Liver (tissue), 8 donors: ENCODE measurements at regions not wholly inside any gene's neighbourhood (a gene's known extent, or its start where the extent isn't known, plus 50 kb on each side); places are given as distances from the start of the nearest gene placed in this dataset.

Experiments used
- DNase-seq: peaks from one replicate; pipeline ENCODE4 v3.0.0-alpha.2; 2017; ENCODE audit warnings: low spot score
- H3K27ac ChIP-seq, 2 donors: one replicate each; pipeline ENCODE4 v1.7.0; 2013; ENCODE audit warnings: inconsistent platforms in 2 of 2, low read length in 2 of 2, control low read depth in 1 of 2, low read depth in 1 of 2, mild to moderate bottlenecking in 1 of 2
- H3K27me3 ChIP-seq, 4 donors: one replicate each; pipeline versions ENCODE4 v1.6.1 to v1.7.0; 2013; ENCODE audit warnings: low read length in 3 of 4, inconsistent platforms in 1 of 4, mild to moderate bottlenecking in 1 of 4, moderate library complexity in 1 of 4; ENCODE audit not compliant: control insufficient read depth in 4 of 4, insufficient read depth in 4 of 4
- H3K36me3 ChIP-seq, 4 donors: one replicate each; pipeline versions ENCODE4 v1.6.1 to v1.7.0; 2013; ENCODE audit warnings: low read length in 3 of 4, mild to moderate bottlenecking in 3 of 4, low read depth in 1 of 4, moderate library complexity in 1 of 4; ENCODE audit not compliant: control insufficient read depth in 4 of 4, insufficient read depth in 3 of 4
- H3K4me1 ChIP-seq, 4 donors: one replicate each; pipeline versions ENCODE4 v1.6.1 to v1.7.0; 2013; ENCODE audit warnings: low read length in 3 of 4, mild to moderate bottlenecking in 3 of 4, moderate library complexity in 1 of 4; ENCODE audit not compliant: control insufficient read depth in 4 of 4, insufficient read depth in 4 of 4
- H3K4me3 ChIP-seq, 3 donors: one replicate each; pipeline versions ENCODE4 v1.6.1 to v1.7.0; 2013; ENCODE audit warnings: low read length in 3 of 3, control low read depth in 1 of 3, low read depth in 1 of 3, mild to moderate bottlenecking in 1 of 3
- H3K9ac ChIP-seq, 2 donors: one replicate each; pipeline ENCODE4 v1.7.0; 2013; ENCODE audit warnings: low read length in 2 of 2, mild to moderate bottlenecking in 2 of 2, moderate library complexity in 2 of 2, control low read depth in 1 of 2, low read depth in 1 of 2
- H3K9me3 ChIP-seq, 4 donors: one replicate each; pipeline versions ENCODE4 v1.6.1 to v1.7.0; 2013; ENCODE audit warnings: low read length in 3 of 4; ENCODE audit not compliant: control insufficient read depth in 4 of 4
- EGR1 ChIP-seq, 2 donors: IDR thresholded peaks; 2 replicates each; pipeline ENCODE4 v1.6.1; 2016 to 2018; ENCODE audit warnings: antibody characterized with exemption in 2 of 2, low read depth in 2 of 2
- FOXA1 ChIP-seq: IDR thresholded peaks from 2 replicates; pipeline ENCODE4 v1.6.1; 2016; ENCODE audit warnings: antibody characterized with exemption
- FOXA2 ChIP-seq: IDR thresholded peaks from 2 replicates; pipeline ENCODE4 v1.6.1; 2016; ENCODE audit warnings: antibody characterized with exemption
- GABPA ChIP-seq, 2 donors: IDR thresholded peaks in 1 of 2; conservative IDR thresholded peaks in 1 of 2; 2 replicates each; pipeline ENCODE4 v1.6.1; 2016; ENCODE audit warnings: antibody characterized with exemption in 2 of 2, mild to moderate bottlenecking in 1 of 2, moderate library complexity in 1 of 2
- HNF4A ChIP-seq, 2 donors: conservative IDR thresholded peaks; 2 replicates each; pipeline ENCODE4 v1.6.1; 2016; ENCODE audit warnings: antibody characterized with exemption in 2 of 2, mild to moderate bottlenecking in 2 of 2
- HNF4G ChIP-seq: IDR thresholded peaks from 2 replicates; pipeline ENCODE4 v1.6.1; 2016; ENCODE audit warnings: antibody characterized with exemption
- JUND ChIP-seq, 2 donors: IDR thresholded peaks; 2 replicates each; pipeline ENCODE4 v1.6.1; 2016; ENCODE audit warnings: antibody characterized with exemption in 2 of 2
- NR2F2 ChIP-seq: IDR thresholded peaks from 2 replicates; pipeline ENCODE4 v1.6.1; 2016; ENCODE audit warnings: antibody characterized with exemption
- RAD21 ChIP-seq, 2 donors: IDR thresholded peaks; 2 replicates each; pipeline ENCODE4 v1.6.1; 2016; ENCODE audit warnings: antibody characterized with exemption in 2 of 2, mild to moderate bottlenecking in 2 of 2
- REST ChIP-seq: IDR thresholded peaks from 2 replicates; pipeline ENCODE4 v1.6.1; 2016; ENCODE audit warnings: antibody characterized with exemption, mild to moderate bottlenecking
- RXRA ChIP-seq, 2 donors: IDR thresholded peaks; 2 replicates each; pipeline ENCODE4 v1.6.1; 2017 to 2018; ENCODE audit warnings: antibody characterized with exemption in 2 of 2, mild to moderate bottlenecking in 1 of 2
- SP1 ChIP-seq: IDR thresholded peaks from 2 replicates; pipeline ENCODE4 v1.6.1; 2018; ENCODE audit warnings: antibody characterized with exemption, mild to moderate bottlenecking
- TAF1 ChIP-seq: conservative IDR thresholded peaks from 2 replicates; pipeline ENCODE4 v1.6.1; 2016; ENCODE audit warnings: antibody characterized with exemption, mild to moderate bottlenecking
- YY1 ChIP-seq: IDR thresholded peaks from 2 replicates; pipeline ENCODE4 v1.6.1; 2016; ENCODE audit warnings: antibody characterized with exemption, mild to moderate bottlenecking
- WGBS: extraction: QIAGEN DNeasy Blood & Tissue Kit; methylation state at CpG from one replicate; pipeline ENCODE4 v1.1.7; 2013; 5-methylcytosine and 5-hydroxymethylcytosine counted together
- TF ChIP-seq, protein P1 (sequence below): IDR thresholded peaks from 2 replicates; pipeline ENCODE4 v1.6.1; 2016; ENCODE audit warnings: antibody characterized with exemption
- TF ChIP-seq, protein P2 (sequence below): IDR thresholded peaks from 2 replicates; pipeline ENCODE4 v1.6.1; 2016; ENCODE audit warnings: antibody characterized with exemption
- TF ChIP-seq, protein P3 (sequence below): IDR thresholded peaks from 2 replicates; pipeline ENCODE4 v1.6.1; 2016; ENCODE audit warnings: antibody characterized with exemption
- TF ChIP-seq, protein P4 (sequence below): fragments of 150-350 bp; IDR thresholded peaks from 2 replicates; pipeline ENCODE4 v1.5.1; 2017; ENCODE audit warnings: improper control_type of control experiment, low read depth, low read length; ENCODE audit not compliant: missing input control
- donor health status: healthy.
- donor health status: healthy.
- donor health status: healthy.
- donor health status: healthy.
- donor health status: healthy.

DNA sequence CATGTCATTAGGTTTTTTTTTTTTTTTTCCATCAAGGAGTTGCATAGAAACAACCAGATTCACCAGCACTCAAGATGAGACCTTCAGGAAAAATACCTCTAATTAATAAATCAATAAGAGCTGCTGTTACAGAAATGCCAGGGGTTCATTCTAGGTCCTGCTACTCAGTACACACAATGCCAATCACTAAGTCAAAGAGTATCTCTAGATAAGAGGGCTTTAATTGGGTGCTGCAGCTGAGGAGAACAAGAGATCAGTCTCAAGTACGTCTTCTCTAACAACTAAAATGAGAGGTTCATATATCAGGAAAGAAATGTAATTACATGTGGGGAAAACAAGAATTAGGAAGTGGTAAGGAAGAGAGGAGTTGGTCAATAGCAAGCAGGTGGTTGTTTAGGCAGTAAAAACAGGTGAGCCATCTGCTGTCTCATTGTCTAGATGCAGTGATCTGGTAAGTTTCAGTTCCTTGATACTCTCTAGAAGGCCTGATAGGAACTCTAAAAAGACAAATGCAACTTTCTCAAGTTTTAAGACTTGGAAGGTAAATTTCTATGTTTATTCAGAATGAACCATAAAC lies 272.9 kb upstream of the ZWINT start:
- 64% methylated on average over 1 of the region's 1 CpG for WGBS
- H3K27me3 ChIP-seq, result no peaks in the 10 kb centered on the region
- TF ChIP-seq, protein P1, sequence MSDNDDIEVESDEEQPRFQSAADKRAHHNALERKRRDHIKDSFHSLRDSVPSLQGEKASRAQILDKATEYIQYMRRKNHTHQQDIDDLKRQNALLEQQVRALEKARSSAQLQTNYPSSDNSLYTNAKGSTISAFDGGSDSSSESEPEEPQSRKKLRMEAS, result no peak
- no peak for TF ChIP-seq RAD21 (IDR thresholded peaks at IDR 0.05)
- TF ChIP-seq FOXA2, result no peak
- no peak for TF ChIP-seq HNF4G
- no peak for TF ChIP-seq YY1

DNA sequence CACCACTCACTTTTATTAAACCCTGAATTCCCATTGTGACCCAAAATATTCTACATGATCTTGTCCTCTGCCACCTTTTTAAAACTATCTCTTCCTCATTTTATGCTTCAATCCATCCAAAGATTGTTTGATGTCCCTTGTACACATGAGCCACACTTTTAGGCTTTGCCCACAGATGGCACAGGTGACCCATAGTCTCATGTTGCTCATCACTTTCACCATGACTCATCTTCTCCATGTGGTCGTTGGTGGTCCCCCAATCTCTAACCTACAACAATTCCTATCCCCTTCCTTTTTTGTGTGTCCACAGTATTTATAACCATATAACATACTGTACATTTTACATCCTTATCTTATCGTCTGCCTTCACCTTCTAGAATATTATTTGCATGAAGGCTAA lies 271.5 kb upstream of the ZWINT start:
- Histone ChIP-seq H3K4me1 (no peaks in the 10 kb centered on the region), H3K9me3 (no peaks in the 10 kb centered on the region), H3K27me3 (no peaks in the 10 kb centered on the region), H3K4me3 (no peak overlapping the region), H3K36me3 (no peaks in the 10 kb centered on the region), H3K27ac (no peak overlapping the region), H3K9ac (no peak overlapping the region)
- TF ChIP-seq GABPA (IDR thresholded peaks at IDR 0.05 in 1 of 2, conservative IDR thresholded peaks at IDR 0.05 in 1 of 2), result no peak
- no peak for DNase-seq
- WGBS, result 54% methylated on average over 2 of the region's 2 CpGs

More for the DNA sequence above, 272.9 kb upstream of the ZWINT start:
- Histone ChIP-seq H3K9me3 (no peaks in the 10 kb centered on the region), H3K27ac (no peak overlapping the region), H3K4me1 (no peaks in the 10 kb centered on the region), H3K9ac (no peak overlapping the region), H3K4me3 (no peak overlapping the region), H3K36me3 (no peaks in the 10 kb centered on the region)
- no peak for DNase-seq

- no peak overlapping the region for H3K27ac ChIP-seq
- no peak overlapping the region for H3K4me3 ChIP-seq
- peaks cover 0 to 16% (median 3%) of the 10 kb centered on the region in 4 donors for H3K4me1 ChIP-seq
- DNase-seq, result no peak
- no peak for TF ChIP-seq HNF4G
- TF ChIP-seq GABPA (IDR thresholded peaks at IDR 0.05 in 1 of 2, conservative IDR thresholded peaks at IDR 0.05 in 1 of 2), result no peak
- no peak for TF ChIP-seq RXRA (IDR thresholded peaks at IDR 0.05)
- no peak for TF ChIP-seq JUND (IDR thresholded peaks at IDR 0.05)
- no peak for TF ChIP-seq FOXA2
- no peak for TF ChIP-seq NR2F2
- TF ChIP-seq SP1, result no peak
- TF ChIP-seq, protein P2, sequence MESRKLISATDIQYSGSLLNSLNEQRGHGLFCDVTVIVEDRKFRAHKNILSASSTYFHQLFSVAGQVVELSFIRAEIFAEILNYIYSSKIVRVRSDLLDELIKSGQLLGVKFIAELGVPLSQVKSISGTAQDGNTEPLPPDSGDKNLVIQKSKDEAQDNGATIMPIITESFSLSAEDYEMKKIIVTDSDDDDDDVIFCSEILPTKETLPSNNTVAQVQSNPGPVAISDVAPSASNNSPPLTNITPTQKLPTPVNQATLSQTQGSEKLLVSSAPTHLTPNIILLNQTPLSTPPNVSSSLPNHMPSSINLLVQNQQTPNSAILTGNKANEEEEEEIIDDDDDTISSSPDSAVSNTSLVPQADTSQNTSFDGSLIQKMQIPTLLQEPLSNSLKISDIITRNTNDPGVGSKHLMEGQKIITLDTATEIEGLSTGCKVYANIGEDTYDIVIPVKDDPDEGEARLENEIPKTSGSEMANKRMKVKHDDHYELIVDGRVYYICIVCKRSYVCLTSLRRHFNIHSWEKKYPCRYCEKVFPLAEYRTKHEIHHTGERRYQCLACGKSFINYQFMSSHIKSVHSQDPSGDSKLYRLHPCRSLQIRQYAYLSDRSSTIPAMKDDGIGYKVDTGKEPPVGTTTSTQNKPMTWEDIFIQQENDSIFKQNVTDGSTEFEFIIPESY, result no peak
- TF ChIP-seq TAF1, result no peak
- no peak for TF ChIP-seq YY1
- TF ChIP-seq REST, result no peak
- TF ChIP-seq HNF4A (conservative IDR thresholded peaks at IDR 0.05), result no peak
- TF ChIP-seq, protein P1, result no peak
- TF ChIP-seq, protein P3, sequence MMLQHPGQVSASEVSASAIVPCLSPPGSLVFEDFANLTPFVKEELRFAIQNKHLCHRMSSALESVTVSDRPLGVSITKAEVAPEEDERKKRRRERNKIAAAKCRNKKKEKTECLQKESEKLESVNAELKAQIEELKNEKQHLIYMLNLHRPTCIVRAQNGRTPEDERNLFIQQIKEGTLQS, result no peak
- TF ChIP-seq, protein P4, sequence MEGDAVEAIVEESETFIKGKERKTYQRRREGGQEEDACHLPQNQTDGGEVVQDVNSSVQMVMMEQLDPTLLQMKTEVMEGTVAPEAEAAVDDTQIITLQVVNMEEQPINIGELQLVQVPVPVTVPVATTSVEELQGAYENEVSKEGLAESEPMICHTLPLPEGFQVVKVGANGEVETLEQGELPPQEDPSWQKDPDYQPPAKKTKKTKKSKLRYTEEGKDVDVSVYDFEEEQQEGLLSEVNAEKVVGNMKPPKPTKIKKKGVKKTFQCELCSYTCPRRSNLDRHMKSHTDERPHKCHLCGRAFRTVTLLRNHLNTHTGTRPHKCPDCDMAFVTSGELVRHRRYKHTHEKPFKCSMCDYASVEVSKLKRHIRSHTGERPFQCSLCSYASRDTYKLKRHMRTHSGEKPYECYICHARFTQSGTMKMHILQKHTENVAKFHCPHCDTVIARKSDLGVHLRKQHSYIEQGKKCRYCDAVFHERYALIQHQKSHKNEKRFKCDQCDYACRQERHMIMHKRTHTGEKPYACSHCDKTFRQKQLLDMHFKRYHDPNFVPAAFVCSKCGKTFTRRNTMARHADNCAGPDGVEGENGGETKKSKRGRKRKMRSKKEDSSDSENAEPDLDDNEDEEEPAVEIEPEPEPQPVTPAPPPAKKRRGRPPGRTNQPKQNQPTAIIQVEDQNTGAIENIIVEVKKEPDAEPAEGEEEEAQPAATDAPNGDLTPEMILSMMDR, result no peak
- no peak for TF ChIP-seq EGR1 (IDR thresholded peaks at IDR 0.05; ENCODE audit: low read depth in 2 of 2)
- no peak for TF ChIP-seq RAD21 (IDR thresholded peaks at IDR 0.05)
- no peak for TF ChIP-seq FOXA1
- no peak overlapping the region for H3K9ac ChIP-seq
- no peaks in the 10 kb centered on the region for H3K27me3 ChIP-seq
- no peaks in the 10 kb centered on the region for H3K36me3 ChIP-seq
- no peaks in the 10 kb centered on the region for H3K9me3 ChIP-seq
These were observed 263.0 kb upstream of the ZWINT start for GRCh38 chr10:56624082-56624481.
